T-cell (primary cell): ENCODE measurements at regions not wholly inside any gene's neighbourhood (a gene's known extent, or its start where the extent isn't known, plus 50 kb on each side); places are given as distances from the start of the nearest gene placed in this dataset.

ENCODE experiments used
- ATAC-seq, 4 experiments: fragments of 200-7000 bp in 3 of 4; fragments of 150-1000 bp in 1 of 4; cut with Tn5 transposase; replicated peaks in 1 of 4; 1 replicate in 3 of 4; 2 replicates in 1 of 4; pipeline ENCODE4 v1.10.0; 2021; ENCODE audit warnings: moderate library complexity in 3 of 4, mild to moderate bottlenecking in 2 of 4, moderate number of reproducible peaks in 1 of 4
- CTCF ChIA-PET, 2 donors: fragments of 300-600 bp; sonication (Branson Sonifier 250); formaldehyde crosslinking; loops; one replicate each; lab custom pipeline; 2022; ENCODE audit warnings: antibody characterized with exemption in 2 of 2; lab: Charles Lee
- POLR2A ChIA-PET, 2 donors: fragments of 300-600 bp; sonication (Branson Sonifier 250); formaldehyde crosslinking; loops; one replicate each; lab custom pipeline; 2022; ENCODE audit warnings: antibody characterized with exemption in 2 of 2; lab: Charles Lee
- DNase-seq, 35 experiments: peaks; one replicate each; pipeline versions ENCODE4 v3.0.0 to v3.0.0-alpha.2; 2013 to 2023
- H3K27ac ChIP-seq: one replicate; pipeline ENCODE4 v1.5.1; 2013; ENCODE audit warnings: low read length
- H3K27me3 ChIP-seq, 2 experiments: replicated peaks in 1 of 2; 1 replicate in 1 of 2; 2 replicates in 1 of 2; pipeline versions ENCODE4 v1.6.1 to v1.7.0; 2013; ENCODE audit warnings: low read length in 1 of 2, mixed read lengths in 1 of 2; ENCODE audit not compliant: control insufficient read depth in 2 of 2, insufficient read depth in 2 of 2; ENCODE audit errors: extremely low read depth in 1 of 2
- H3K36me3 ChIP-seq, 2 donors: 1 replicate in 1 of 2; 2 replicates in 1 of 2; pipeline versions ENCODE4 v1.6.1 to v1.7.0; 2013; ENCODE audit warnings: low read length in 1 of 2; ENCODE audit not compliant: control insufficient read depth in 2 of 2, insufficient read depth in 1 of 2; ENCODE audit errors: extremely low read depth in 1 of 2
- H3K4me1 ChIP-seq, 2 experiments: 1 replicate in 1 of 2; 2 replicates in 1 of 2; pipeline versions ENCODE4 v1.6.1 to v1.7.0; 2013; ENCODE audit warnings: low read length in 2 of 2, mixed read lengths in 1 of 2; ENCODE audit not compliant: insufficient read depth in 2 of 2, control insufficient read depth in 1 of 2; ENCODE audit errors: extremely low read depth in 1 of 2
- H3K4me3 ChIP-seq, 2 donors: 1 replicate in 1 of 2; 2 replicates in 1 of 2; pipeline versions ENCODE4 v1.5.1 to v1.7.0; 2013; ENCODE audit warnings: mild to moderate bottlenecking in 2 of 2, low read length in 1 of 2, moderate library complexity in 1 of 2; ENCODE audit not compliant: control insufficient read depth in 1 of 2; ENCODE audit errors: extremely low read depth in 1 of 2
- H3K9me3 ChIP-seq: 2 replicates; pipeline ENCODE4 v1.7.0; 2013
- H3K27ac Mint-ChIP-seq, 2 donors: one replicate each; pipeline ENCODE4 v1.8.0; 2020 to 2021; ENCODE audit warnings: mild to moderate bottlenecking in 2 of 2, mixed read lengths in 2 of 2
- H3K27me3 Mint-ChIP-seq, 2 donors: one replicate each; pipeline ENCODE4 v1.8.0; 2021 to 2022; ENCODE audit warnings: mixed read lengths in 2 of 2
- H3K36me3 Mint-ChIP-seq: one replicate; pipeline ENCODE4 v1.8.0; 2021; ENCODE audit warnings: mixed read lengths
- H3K4me1 Mint-ChIP-seq, 3 donors: one replicate each; pipeline ENCODE4 v1.8.0; 2020 to 2022; ENCODE audit warnings: mixed read lengths in 3 of 3, mild to moderate bottlenecking in 1 of 3
- H3K4me3 Mint-ChIP-seq, 3 donors: one replicate each; pipeline ENCODE4 v1.8.0; 2020 to 2022; ENCODE audit warnings: mild to moderate bottlenecking in 3 of 3, mixed read lengths in 3 of 3, moderate library complexity in 3 of 3
- H3K9me3 Mint-ChIP-seq, 3 donors: one replicate each; pipeline ENCODE4 v1.8.0; 2020 to 2022; ENCODE audit warnings: mixed read lengths in 3 of 3
- WGBS: methylation state at CpG from one replicate; pipeline ENCODE4 v1.1.5; 2013; ENCODE audit warnings: missing lambda C conversion rate; ENCODE audit not compliant: insufficient coverage; 5-methylcytosine and 5-hydroxymethylcytosine counted together

- ATAC-seq: no peak
- Mint-ChIP-seq H3K4me1 (peaks cover 0 to 4% (median 4%) of the 10 kb centered on the region in 3 donors), H3K27ac (no peak overlapping the region), H3K4me3 (no peak overlapping the region), H3K27me3 (peaks cover 7 to 15% of the 10 kb centered on the region in 2 donors), H3K36me3 (no peaks in the 10 kb centered on the region), H3K9me3 (no peaks in the 10 kb centered on the region)
- no peak for DNase-seq
- no peaks in the 10 kb centered on the region for H3K36me3 ChIP-seq
- ChIA-PET CTCF (no interaction called here), POLR2A (no interaction called here)
- no peaks in the 10 kb centered on the region for H3K9me3 ChIP-seq
- H3K4me3 ChIP-seq: no peak overlapping the region
- no peaks in the 10 kb centered on the region for H3K4me1 ChIP-seq
- WGBS: 83% methylated on average over 1 of the region's 2 CpGs
- no peak overlapping the region for H3K27ac ChIP-seq
- peaks cover 0 to 4% of the 10 kb centered on the region in 2 experiments for H3K27me3 ChIP-seq
Measured at GRCh38 chr6:138550346-138550767, 51.1 kb upstream of the NHSL1 start.

- WGBS: no CpG with 5 or more reads among the region's 5 CpGs
- DNase-seq: no peak
- Histone ChIP-seq H3K27me3 (peaks cover 0 to under 1% of the 10 kb centered on the region in 2 experiments), H3K27ac (no peak overlapping the region), H3K4me1 (no peaks in the 10 kb centered on the region), H3K36me3 (no peaks in the 10 kb centered on the region), H3K4me3 (no peak overlapping the region), H3K9me3 (no peaks in the 10 kb centered on the region)
- Mint-ChIP-seq H3K27me3 (peaks cover 0 to 8% of the 10 kb centered on the region in 2 donors), H3K36me3 (no peaks in the 10 kb centered on the region), H3K4me3 (no peak overlapping the region), H3K4me1 (no peaks in the 10 kb centered on the region), H3K27ac (no peak overlapping the region), H3K9me3 (no peaks in the 10 kb centered on the region)
- POLR2A ChIA-PET: no interaction called here
- ATAC-seq: no peak
- CTCF ChIA-PET: no interaction called here
Measured at GRCh38 chr6:138554146-138554545, 54.9 kb upstream of the NHSL1 start.

- H3K4me1 Mint-ChIP-seq: no peaks in the 10 kb centered on the region
- no peaks in the 10 kb centered on the region for H3K9me3 Mint-ChIP-seq
- H3K27ac Mint-ChIP-seq: no peak overlapping the region
- DNase-seq (no peak), ATAC-seq (no peak)
- H3K4me3 Mint-ChIP-seq: no peak overlapping the region
- no peaks in the 10 kb centered on the region for H3K36me3 ChIP-seq
- no peak overlapping the region for H3K27ac ChIP-seq
- H3K27me3 ChIP-seq: peaks cover 0 to 2% of the 10 kb centered on the region in 2 experiments
- ChIA-PET CTCF (no interaction called here), POLR2A (no interaction called here)
- no peak overlapping the region for H3K4me3 ChIP-seq
- H3K36me3 Mint-ChIP-seq: no peaks in the 10 kb centered on the region
- H3K4me1 ChIP-seq: no peaks in the 10 kb centered on the region
- peaks cover 0 to 8% of the 10 kb centered on the region in 2 donors for H3K27me3 Mint-ChIP-seq
- WGBS: 67% methylated on average over 1 of the region's 5 CpGs
- no peaks in the 10 kb centered on the region for H3K9me3 ChIP-seq
Measured at GRCh38 chr6:138555421-138555988, 56.2 kb upstream of the NHSL1 start.

GRCh38 chr6:138557147-138557546 lies 57.9 kb upstream of the NHSL1 start:
- no peaks in the 10 kb centered on the region for H3K9me3 Mint-ChIP-seq

GRCh38 chr6:138559143-138559542 lies 59.8 kb upstream of the NHSL1 start:
- ATAC-seq (no peak), DNase-seq (no peak)
- Histone ChIP-seq H3K4me1 (no peaks in the 10 kb centered on the region), H3K4me3 (no peak overlapping the region), H3K36me3 (no peaks in the 10 kb centered on the region), H3K27ac (no peak overlapping the region), H3K9me3 (no peaks in the 10 kb centered on the region), H3K27me3 (peaks cover 0 to 5% of the 10 kb centered on the region in 2 experiments)
- 72% methylated on average over 3 of the region's 4 CpGs for WGBS
- ChIA-PET CTCF (interaction anchor here in 1 of 2 donors (0.6 kb wide), 1 partner anchor 563 kb away, joined by 3 read pairs; no protein-coding TSS in a partner anchor), POLR2A (no interaction called here)
- Mint-ChIP-seq H3K36me3 (no peaks in the 10 kb centered on the region), H3K4me3 (no peak overlapping the region), H3K4me1 (no peaks in the 10 kb centered on the region), H3K9me3 (no peaks in the 10 kb centered on the region), H3K27me3 (peaks cover 8 to 9% of the 10 kb centered on the region in 2 donors), H3K27ac (no peak overlapping the region)

More at GRCh38 chr6:138557147-138557546, 57.9 kb upstream of the NHSL1 start:
- Mint-ChIP-seq H3K36me3 (no peaks in the 10 kb centered on the region), H3K4me1 (no peaks in the 10 kb centered on the region), H3K27me3 (peaks cover 8 to 15% of the 10 kb centered on the region in 2 donors), H3K4me3 (no peak overlapping the region), H3K27ac (no peak overlapping the region)
- no peaks in the 10 kb centered on the region for H3K36me3 ChIP-seq
- ChIA-PET CTCF (no interaction called here), POLR2A (no interaction called here)
- H3K4me3 ChIP-seq: no peak overlapping the region
- DNase-seq (no peak), ATAC-seq (no peak)
- H3K27me3 ChIP-seq: peaks cover 0 to 2% of the 10 kb centered on the region in 2 experiments
- H3K27ac ChIP-seq: no peak overlapping the region
- WGBS: 80% methylated on average over 2 of the region's 5 CpGs
- H3K9me3 ChIP-seq: no peaks in the 10 kb centered on the region
- H3K4me1 ChIP-seq: no peaks in the 10 kb centered on the region

GRCh38 chr6:138560130-138560860 lies 61.0 kb upstream of the NHSL1 start:
- no peak for ATAC-seq
- H3K4me1 ChIP-seq: no peaks in the 10 kb centered on the region
- no peaks in the 10 kb centered on the region for H3K9me3 ChIP-seq
- no peaks in the 10 kb centered on the region for H3K36me3 ChIP-seq
- POLR2A ChIA-PET: no interaction called here
- Mint-ChIP-seq H3K27me3 (peaks cover 12 to 15% of the 10 kb centered on the region in 2 donors), H3K4me3 (no peak overlapping the region), H3K36me3 (no peaks in the 10 kb centered on the region), H3K27ac (no peak overlapping the region), H3K9me3 (no peaks in the 10 kb centered on the region), H3K4me1 (no peaks in the 10 kb centered on the region)
- peaks cover 0 to 12% of the 10 kb centered on the region in 2 experiments for H3K27me3 ChIP-seq
- H3K27ac ChIP-seq: no peak overlapping the region
- no peak for DNase-seq
- 88% methylated on average over 1 of the region's 10 CpGs for WGBS
- CTCF ChIA-PET: no interaction called here
- no peak overlapping the region for H3K4me3 ChIP-seq
